Fibroblast of the aortic adventitia (primary cell): ENCODE measurements at regions not wholly inside any gene's neighbourhood (a gene's known extent, or its start where the extent isn't known, plus 50 kb on each side); places are given as distances from the start of the nearest gene placed in this dataset.

ENCODE experiments used
- DNase-seq: peaks from one replicate; pipeline ENCODE4 v3.0.0-alpha.2; 2010; ENCODE audit warnings: low read depth
- H3K4me3 ChIP-seq: 2 replicates; pipeline ENCODE4 v1.5.1; 2011; ENCODE audit warnings: low read depth, mild to moderate bottlenecking, control low read depth, low read length, moderate library complexity
- CTCF ChIP-seq: IDR thresholded peaks from 2 replicates; pipeline ENCODE4 v1.5.1; 2011; ENCODE audit warnings: mild to moderate bottlenecking, low read length, control low read depth, inconsistent platforms; ENCODE audit not compliant: insufficient read depth

DNA sequence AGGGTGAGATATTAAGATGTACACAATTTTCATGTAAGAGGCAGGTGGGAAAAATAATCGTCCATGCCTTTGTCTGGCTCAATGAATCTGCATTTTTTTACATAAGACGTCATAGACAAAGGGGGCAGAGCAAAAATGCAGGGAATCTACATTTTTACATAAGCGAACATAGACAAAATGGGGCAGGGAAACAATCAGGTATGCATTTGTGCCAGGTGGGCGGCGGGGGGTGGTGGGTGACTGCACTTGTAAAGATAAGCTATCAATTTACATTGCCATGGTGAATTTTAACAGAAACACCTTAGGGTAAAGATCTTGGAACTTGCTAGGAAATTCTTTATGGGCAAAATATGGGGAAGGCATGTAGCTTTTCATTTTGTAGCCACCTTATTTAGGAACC is 96.3 kb upstream of the CES5A start:
- DNase-seq, result no peak
- H3K4me3 ChIP-seq, result no peak overlapping the region
- TF ChIP-seq CTCF, result no peak

- DNase-seq, result no peak
- no peak for TF ChIP-seq CTCF
- H3K4me3 ChIP-seq, result no peak overlapping the region
Measured at GRCh38 chr16:55968221-55968620, 93.0 kb upstream of the CES5A start.

DNA sequence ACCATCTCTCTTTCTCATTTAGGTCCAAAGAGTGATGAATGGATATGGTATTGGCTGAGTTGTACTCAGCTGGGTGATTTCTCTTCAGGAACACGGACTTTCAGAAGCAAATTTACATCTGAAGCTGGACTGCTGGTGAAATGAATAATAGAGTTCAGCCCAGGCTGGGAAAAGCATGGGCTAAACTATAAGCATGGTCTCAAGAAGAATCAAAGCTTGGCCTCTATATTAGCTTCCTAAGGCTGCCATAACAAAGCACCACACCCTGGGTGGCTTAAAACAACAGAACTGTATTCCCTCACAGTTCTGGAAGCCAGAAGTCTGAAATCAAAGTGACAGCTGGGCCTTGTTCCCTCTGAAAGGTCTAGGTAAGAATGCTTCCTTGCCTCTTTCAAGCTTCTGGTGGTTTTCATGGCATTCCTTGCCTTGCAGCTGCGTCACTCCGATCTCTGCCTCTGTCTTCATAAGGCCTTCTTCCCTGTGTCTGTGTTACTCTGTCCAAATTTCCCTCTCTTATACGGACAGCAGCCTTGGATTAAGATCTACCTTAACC is 89.8 kb upstream of the CES5A start:
- H3K4me3 ChIP-seq, result no peak overlapping the region
- no peak for DNase-seq
- no peak for TF ChIP-seq CTCF

DNA sequence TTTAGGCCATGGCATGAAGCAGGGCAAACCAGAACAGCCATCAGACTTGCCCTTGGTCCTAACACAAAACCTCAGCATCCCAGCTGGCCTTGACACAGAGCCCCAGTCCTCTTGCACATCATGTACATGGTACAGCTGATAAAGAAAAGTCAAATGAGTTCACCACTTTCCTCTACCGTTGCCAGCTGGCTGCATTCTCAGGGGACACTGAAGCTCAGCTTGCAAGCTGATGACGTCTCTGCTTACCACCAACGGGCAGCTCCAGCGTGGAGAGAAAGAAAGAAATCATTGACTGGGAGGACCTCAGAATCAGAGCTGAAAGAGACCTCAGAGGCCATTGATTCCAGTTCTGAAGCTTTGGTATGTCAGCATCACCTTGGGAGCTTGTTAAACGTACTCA is 80.7 kb upstream of the CES5A start:
- no peak for TF ChIP-seq CTCF
- no peak for DNase-seq
- H3K4me3 ChIP-seq, result no peak overlapping the region

- DNase-seq, result no peak
- H3K4me3 ChIP-seq, result no peak overlapping the region
- TF ChIP-seq CTCF, result no peak
Measured at GRCh38 chr16:55955424-55955823, 80.3 kb upstream of the CES5A start.

GRCh38 chr16:55954906-55955305 is 79.7 kb upstream of the CES5A start:
- no peak overlapping the region for H3K4me3 ChIP-seq
- TF ChIP-seq CTCF, result no peak
- DNase-seq, result no peak

- no peak overlapping the region for H3K4me3 ChIP-seq
- no peak for TF ChIP-seq CTCF
- DNase-seq, result peak; percentile 50
Measured at GRCh38 chr16:55949518-55949917, 74.3 kb upstream of the CES5A start.
